G401 (cell line): ENCODE measurements at regions not wholly inside any gene's neighbourhood (a gene's known extent, or its start where the extent isn't known, plus 50 kb on each side); places are given as distances from the start of the nearest gene placed in this dataset.

Experiments used
- DNase-seq: peaks from one replicate; pipeline ENCODE4 v3.0.0-alpha.2; 2015; ENCODE audit warnings: low spot score
- in situ Hi-C: cut with HindIII; loops from 2 replicates; pipeline ENCODE4 v1.10.0; 2016; ENCODE audit warnings: low sequenced_read_pairs, mixed read lengths

- no peak for DNase-seq
- in situ Hi-C loops, result no loop called here
Measured at GRCh38 chr3:159091936-159092335, 290.1 kb downstream of the MFSD1 start.

GRCh38 chr3:159102001-159102400 is 300.1 kb downstream of the MFSD1 start:
- in situ Hi-C loops, result no loop called here

GRCh38 chr3:159112724-159113123 is 310.9 kb downstream of the MFSD1 start:
- DNase-seq, result no peak
- in situ Hi-C loops, result no loop called here

More at GRCh38 chr3:159102001-159102400, 300.1 kb downstream of the MFSD1 start:
- no peak for DNase-seq

- in situ Hi-C loops, result no loop called here
- no peak for DNase-seq
Measured at GRCh38 chr3:159113221-159113875, 311.5 kb downstream of the MFSD1 start.

- DNase-seq, result no peak
- in situ Hi-C loops, result no loop called here
Measured at GRCh38 chr3:159114582-159114981, 312.7 kb downstream of the MFSD1 start.

- no peak for DNase-seq
- in situ Hi-C loops, result no loop called here
Measured at GRCh38 chr3:159123877-159124276, 322.0 kb downstream of the MFSD1 start.

- in situ Hi-C loops, result no loop called here
- DNase-seq, result no peak
Measured at GRCh38 chr3:159126261-159127020, 324.6 kb downstream of the MFSD1 start.

- no peak for DNase-seq
- in situ Hi-C loops, result no loop called here
Measured at GRCh38 chr3:159127021-159127392, 325.2 kb downstream of the MFSD1 start.

GRCh38 chr3:159128628-159129027 is 326.8 kb downstream of the MFSD1 start:
- no peak for DNase-seq
- in situ Hi-C loops, result no loop called here

GRCh38 chr3:159130108-159130507 is 328.3 kb downstream of the MFSD1 start:
- DNase-seq, result no peak
- in situ Hi-C loops, result no loop called here

- no peak for DNase-seq
- in situ Hi-C loops, result no loop called here
Measured at GRCh38 chr3:159131376-159131775, 329.5 kb downstream of the MFSD1 start.

GRCh38 chr3:159137949-159138348 is 336.1 kb downstream of the MFSD1 start:
- in situ Hi-C loops, result no loop called here
- no peak for DNase-seq

- no peak for DNase-seq
- in situ Hi-C loops, result no loop called here
Measured at GRCh38 chr3:159139326-159139725, 337.5 kb downstream of the MFSD1 start.

GRCh38 chr3:159144472-159144871 is 342.6 kb downstream of the MFSD1 start:
- in situ Hi-C loops, result no loop called here
- DNase-seq, result no peak

GRCh38 chr3:159144891-159145290 is 343.0 kb downstream of the MFSD1 start:
- in situ Hi-C loops, result no loop called here
- no peak for DNase-seq

GRCh38 chr3:159146392-159146791 is 344.5 kb downstream of the MFSD1 start:
- DNase-seq, result no peak
- in situ Hi-C loops, result no loop called here

GRCh38 chr3:159146856-159147435 is 345.1 kb downstream of the MFSD1 start:
- DNase-seq, result no peak
- in situ Hi-C loops, result no loop called here

GRCh38 chr3:159147813-159148212 is 346.0 kb downstream of the MFSD1 start:
- DNase-seq, result no peak
- in situ Hi-C loops, result no loop called here

GRCh38 chr3:159148466-159148865 is 346.6 kb downstream of the MFSD1 start:
- in situ Hi-C loops, result no loop called here
- no peak for DNase-seq

GRCh38 chr3:159149131-159149530 is 347.3 kb downstream of the MFSD1 start:
- in situ Hi-C loops, result no loop called here
- DNase-seq, result no peak

GRCh38 chr3:159149633-159150032 is 347.8 kb downstream of the MFSD1 start:
- DNase-seq, result no peak
- in situ Hi-C loops, result no loop called here
